ENCODE measurements at regions not wholly inside any gene's neighbourhood (a gene's known extent, or its start where the extent isn't known, plus 50 kb on each side); places are given as distances from the start of the nearest gene placed in this dataset.

- TF ChIP-seq CTCF (optimal IDR thresholded peaks at IDR 0.05 in 1 of 3, IDR thresholded peaks at IDR 0.05 in 1 of 3, conservative IDR thresholded peaks at IDR 0.05 in 1 of 3; ENCODE audit: extremely low read depth in 1 of 3, insufficient read depth in 2 of 3, low read length in 3 of 3), result no peak
- no peak for TF ChIP-seq EZH2 (IDR thresholded peaks at IDR 0.05; ENCODE audit: low read length)
- Histone ChIP-seq H3K4me1 (ENCODE audit: control insufficient read depth, extremely low read depth, insufficient read depth, low read length) (peaks cover 4% of the 10 kb centered on the region), H3K79me2 (ENCODE audit: control insufficient read depth, insufficient read depth, low read length) (no peaks in the 10 kb centered on the region), H3K27me3 (ENCODE audit: control insufficient read depth, extremely low read depth, insufficient read depth, low read length) (no peaks in the 10 kb centered on the region), H3K27ac (ENCODE audit: control insufficient read depth, insufficient read depth, low read length) (no peak overlapping the region), H3K4me3 (ENCODE audit: control insufficient read depth in 2 of 3, extremely low read depth in 1 of 3, insufficient read depth in 2 of 3, low read depth in 1 of 3, low read length in 3 of 3) (no peak overlapping the region), H3K9me1 (ENCODE audit: control insufficient read depth, extremely low read depth, insufficient read depth, low read length) (no peaks in the 10 kb centered on the region), H3K9me3 (ENCODE audit: control insufficient read depth, low read depth, low read length) (no peaks in the 10 kb centered on the region), H2AFZ (ENCODE audit: control insufficient read depth, low read length) (no peak overlapping the region), H3K36me3 (ENCODE audit: control insufficient read depth in 2 of 2, extremely low read depth in 1 of 2, insufficient read depth in 2 of 2, low read length in 2 of 2) (no peaks in the 10 kb centered on the region), H3K9ac (ENCODE audit: control insufficient read depth, extremely low read depth, insufficient read depth, low read length) (no peak overlapping the region), H3K4me2 (ENCODE audit: control insufficient read depth, extremely low read depth, insufficient read depth, low read depth, low read length) (no peak overlapping the region), H4K20me1 (ENCODE audit: control insufficient read depth, extremely low read depth, insufficient read depth, low read length) (no peaks in the 10 kb centered on the region)
- dilution Hi-C loops (cut with MboI; ENCODE audit: extremely low pct_ligation_motif_present, low sequenced_read_pairs), result no loop called here
- FAIRE-seq, result no peak
- DNase-seq (ENCODE audit: low read depth, low spot score), result no peak
These were observed 649.2 kb downstream of the MMUT start for GRCh38 chr6:48813836-48814235.

GRCh38 chr6:48809700-48810099 lies 653.4 kb downstream of the MMUT start:
- no peak overlapping the region for H3K4me2 ChIP-seq (ENCODE audit: control insufficient read depth, extremely low read depth, insufficient read depth, low read depth, low read length)
- H3K36me3 ChIP-seq (ENCODE audit: control insufficient read depth in 2 of 2, extremely low read depth in 1 of 2, insufficient read depth in 2 of 2, low read length in 2 of 2), result no peaks in the 10 kb centered on the region
- H3K27ac ChIP-seq (ENCODE audit: control insufficient read depth, insufficient read depth, low read length), result no peak overlapping the region
- DNase-seq (ENCODE audit: low read depth, low spot score) (no peak), FAIRE-seq (no peak)
- H3K4me1 ChIP-seq (ENCODE audit: control insufficient read depth, extremely low read depth, insufficient read depth, low read length), result peaks cover 4% of the 10 kb centered on the region
- H3K9ac ChIP-seq (ENCODE audit: control insufficient read depth, extremely low read depth, insufficient read depth, low read length), result no peak overlapping the region
- H3K27me3 ChIP-seq (ENCODE audit: control insufficient read depth, extremely low read depth, insufficient read depth, low read length), result no peaks in the 10 kb centered on the region
- no peak overlapping the region for H3K4me3 ChIP-seq (ENCODE audit: control insufficient read depth in 2 of 3, extremely low read depth in 1 of 3, insufficient read depth in 2 of 3, low read depth in 1 of 3, low read length in 3 of 3)
- TF ChIP-seq CTCF (optimal IDR thresholded peaks at IDR 0.05 in 1 of 3, IDR thresholded peaks at IDR 0.05 in 1 of 3, conservative IDR thresholded peaks at IDR 0.05 in 1 of 3; ENCODE audit: extremely low read depth in 1 of 3, insufficient read depth in 2 of 3, low read length in 3 of 3) (no peak), EZH2 (IDR thresholded peaks at IDR 0.05; ENCODE audit: low read length) (no peak)
- H3K9me1 ChIP-seq (ENCODE audit: control insufficient read depth, extremely low read depth, insufficient read depth, low read length), result no peaks in the 10 kb centered on the region
- no peaks in the 10 kb centered on the region for H3K79me2 ChIP-seq (ENCODE audit: control insufficient read depth, insufficient read depth, low read length)
- no peak overlapping the region for H2AFZ ChIP-seq (ENCODE audit: control insufficient read depth, low read length)
- H4K20me1 ChIP-seq (ENCODE audit: control insufficient read depth, extremely low read depth, insufficient read depth, low read length), result no peaks in the 10 kb centered on the region
- dilution Hi-C loops (cut with MboI; ENCODE audit: extremely low pct_ligation_motif_present, low sequenced_read_pairs), result no loop called here
- H3K9me3 ChIP-seq (ENCODE audit: control insufficient read depth, low read depth, low read length), result no peaks in the 10 kb centered on the region

Measured in keratinocyte (primary cell).